IMR-90 (cell line): ENCODE measurements at regions not wholly inside any gene's neighbourhood (a gene's known extent, or its start where the extent isn't known, plus 50 kb on each side); places are given as distances from the start of the nearest gene placed in this dataset.

Experiments
- BHLHE40 ChIP-seq: fragments of 150-350 bp; IDR thresholded peaks from 2 replicates; pipeline ENCODE4 v1.6.1; 2016; ENCODE audit warnings: mild to moderate bottlenecking, low read depth, low read length
- CEBPB ChIP-seq: IDR thresholded peaks from 2 replicates; pipeline ENCODE4 v1.6.1; 2012; ENCODE audit warnings: low read depth, low read length, improper control_type of control experiment
- CTCF ChIP-seq: conservative IDR thresholded peaks from 2 replicates; pipeline ENCODE4 v1.5.1; 2012; ENCODE audit warnings: mild to moderate bottlenecking, low read depth, low read length, improper control_type of control experiment
- MAFK ChIP-seq: IDR thresholded peaks from 2 replicates; pipeline ENCODE4 v1.6.1; 2012; ENCODE audit warnings: low read depth, low read length, improper control_type of control experiment
- MAZ ChIP-seq: IDR thresholded peaks from 2 replicates; pipeline ENCODE4 v1.6.1; 2012; ENCODE audit warnings: low read depth, mild to moderate bottlenecking, low read length, improper control_type of control experiment, moderate library complexity, borderline replicate concordance
- MXI1 ChIP-seq: IDR thresholded peaks from 2 replicates; pipeline ENCODE4 v1.6.1; 2012; ENCODE audit warnings: low read depth, mild to moderate bottlenecking, low read length, moderate library complexity, borderline replicate concordance
- POLR2A ChIP-seq: IDR thresholded peaks from 2 replicates; pipeline ENCODE4 v1.6.1; 2012; ENCODE audit warnings: mild to moderate bottlenecking, low read depth, low read length
- RAD21 ChIP-seq: IDR thresholded peaks from 2 replicates; pipeline ENCODE4 v1.6.1; 2012; ENCODE audit warnings: low read length, improper control_type of control experiment
- RCOR1 ChIP-seq: IDR thresholded peaks from 2 replicates; pipeline ENCODE4 v1.6.1; 2012; ENCODE audit warnings: mild to moderate bottlenecking, low read length, improper control_type of control experiment; ENCODE audit not compliant: insufficient replicate concordance
- RFX5 ChIP-seq: IDR thresholded peaks from 2 replicates; pipeline ENCODE4 v1.8.0; 2012; ENCODE audit warnings: low read depth, mild to moderate bottlenecking, low read length, moderate library complexity
- SMC3 ChIP-seq: fragments of 150-350 bp; IDR thresholded peaks from 2 replicates; pipeline ENCODE4 v1.6.1; 2016; ENCODE audit warnings: low read depth, mild to moderate bottlenecking, antibody characterized with exemption, low read length, moderate library complexity
- USF2 ChIP-seq: fragments of 150-350 bp; IDR thresholded peaks from 2 replicates; pipeline ENCODE4 v1.6.1; 2017; ENCODE audit warnings: mild to moderate bottlenecking, antibody characterized with exemption, low read length, low read depth

DNA sequence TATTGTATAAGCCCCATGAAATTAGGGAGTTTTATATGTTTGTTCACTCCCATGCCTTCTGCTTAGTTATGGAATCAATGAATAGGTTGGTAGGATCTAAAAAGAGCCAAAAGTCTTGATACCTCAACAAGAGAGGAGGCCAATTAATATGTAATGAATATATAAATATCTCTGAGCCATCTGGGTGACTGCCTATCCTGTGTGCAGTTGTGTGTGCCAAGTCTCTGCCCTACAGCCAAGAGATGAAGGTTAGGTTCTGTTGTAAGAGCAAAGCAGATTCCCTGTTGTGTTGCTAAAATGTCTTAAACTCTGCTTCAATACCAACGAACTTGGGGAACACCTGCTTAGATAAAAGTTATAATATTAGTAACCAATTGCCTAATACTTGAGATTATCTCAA, 61.8 kb upstream of the GORAB start:
- TF ChIP-seq CTCF (no peak), CEBPB (no peak), RAD21 (no peak), USF2 (no peak), POLR2A (no peak), RFX5 (no peak), SMC3 (no peak), RCOR1 (no peak), MAZ (no peak), MAFK (no peak), BHLHE40 (no peak), MXI1 (no peak)
